Caki2 (cell line): ENCODE measurements at regions not wholly inside any gene's neighbourhood (a gene's known extent, or its start where the extent isn't known, plus 50 kb on each side); places are given as distances from the start of the nearest gene placed in this dataset.

Experiments
- DNase-seq: peaks from one replicate; pipeline ENCODE4 v3.0.0-alpha.2; 2015; ENCODE audit warnings: low read depth
- in situ Hi-C: cut with HindIII; loops from 2 replicates; pipeline ENCODE4 v1.10.0; 2016; ENCODE audit warnings: low sequenced_read_pairs, low pct_unique_long_range_greater_than_20kb, mixed read lengths

GRCh38 chr13:60338754-60339153 is 58.3 kb upstream of the TDRD3 start:
- no peak for DNase-seq
- in situ Hi-C loops: no loop called here

DNA sequence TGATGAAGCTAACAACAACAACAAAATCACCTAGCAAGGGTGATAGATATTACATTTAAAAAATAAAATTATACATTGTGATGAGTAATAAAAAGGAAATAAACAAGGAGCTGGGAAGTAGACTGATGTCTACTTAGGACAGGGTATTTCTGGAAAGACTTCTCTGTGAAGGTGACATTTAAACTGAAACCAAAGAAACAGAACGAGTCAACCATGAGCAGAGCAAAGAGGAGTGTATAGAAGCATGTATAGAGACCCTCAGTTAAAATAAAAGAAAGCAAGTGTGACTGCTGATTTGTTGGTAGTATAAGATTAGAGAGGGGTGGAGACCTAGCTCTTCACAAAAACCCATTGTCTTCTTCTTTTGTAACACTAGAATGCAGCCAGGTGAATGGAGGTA is 53.0 kb upstream of the TDRD3 start:
- in situ Hi-C loops: no loop called here
- no peak for DNase-seq

DNA sequence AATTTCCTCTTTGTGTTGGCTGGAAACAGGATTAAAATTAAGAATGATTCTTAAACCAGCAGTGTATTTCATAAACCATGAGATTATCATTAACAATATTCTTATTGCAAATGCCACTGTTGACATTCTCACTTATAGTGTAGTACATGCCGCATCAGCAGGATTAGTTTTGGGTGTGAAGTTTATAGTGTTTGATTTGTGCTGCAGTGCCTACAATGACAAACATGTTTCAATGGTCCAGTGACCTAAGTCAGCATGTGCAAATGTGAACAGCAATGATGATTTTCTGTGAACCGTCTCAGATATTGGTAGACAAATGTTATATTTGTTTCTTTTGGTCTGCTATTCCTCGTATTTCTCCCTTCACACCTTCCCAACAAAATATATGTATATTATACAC is 49.8 kb upstream of the TDRD3 start:
- DNase-seq: no peak
- in situ Hi-C loops: no loop called here
